ENCODE measurements at regions not wholly inside any gene's neighbourhood (a gene's known extent, or its start where the extent isn't known, plus 50 kb on each side); places are given as distances from the start of the nearest gene placed in this dataset.
"Not testable (repeated sequence)": the region's sequence is repeated elsewhere in the genome, so short reads cannot be mapped to it uniquely, and the experiment has no call there.

- DNase-seq (ENCODE audit: low read depth, low spot score) (no peak), ATAC-seq (no peak)
- ChIA-PET POLR2A (no interaction called here), CTCF (no interaction called here)
- Histone ChIP-seq H3K4me1 (ENCODE audit: control insufficient read depth, insufficient read depth, low read length) (peaks cover 5% of the 10 kb centered on the region; the same call in 1 of the 2 replicates), H3K27me3 (ENCODE audit: control insufficient read depth, insufficient read depth, low read length) (no peaks in the 10 kb centered on the region), H3K9me3 (ENCODE audit: control insufficient read depth, insufficient read depth, low read depth, low read length) (no peaks in the 10 kb centered on the region), H3K4me3 (ENCODE audit: low read depth in 2 of 2, low read length in 2 of 2) (no peak overlapping the region), H3K27ac (ENCODE audit: low read length) (no peak overlapping the region), H3K36me3 (ENCODE audit: control insufficient read depth, insufficient read depth, low read length) (no peaks in the 10 kb centered on the region)
- no TSS peak for BruUV-seq (replicated peaks)
- TF ChIP-seq POLR2AphosphoS5 (IDR thresholded peaks at IDR 0.05; ENCODE audit: low read depth, low read length) (no peak), REST (IDR thresholded peaks at IDR 0.05; ENCODE audit: insufficient read depth in 1 of 2, low read depth in 2 of 2, low read length in 1 of 2) (no peak), CTCF (IDR thresholded peaks at IDR 0.05) (no peak), TCF7L2 (IDR thresholded peaks at IDR 0.05; ENCODE audit: low read depth, low read length) (no peak), SIN3A (IDR thresholded peaks at IDR 0.05; ENCODE audit: borderline replicate concordance, insufficient read depth, low read depth, low read length) (no peak)
- intact Hi-C loops (cut with micrococcal nuclease; ENCODE audit: unreplicated experiment) (no loop called here), in situ Hi-C loops (cut with HindIII; ENCODE audit: low pct_unique_long_range_greater_than_20kb, low sequenced_read_pairs) (no loop called here)
These were observed 105.5 kb downstream of the TNFRSF13B start for GRCh38 chr17:16866436-16866835.

GRCh38 chr17:16865704-16866103, 106.2 kb downstream of the TNFRSF13B start:
- POLR2A ChIA-PET; DNase-seq (ENCODE audit: low read depth, low spot score); CTCF ChIA-PET; H3K9me3 ChIP-seq (ENCODE audit: control insufficient read depth, insufficient read depth, low read depth, low read length); H3K4me1 ChIP-seq (ENCODE audit: control insufficient read depth, insufficient read depth, low read length); H3K36me3 ChIP-seq (ENCODE audit: control insufficient read depth, insufficient read depth, low read length); intact Hi-C loops (cut with micrococcal nuclease; ENCODE audit: unreplicated experiment); BruUV-seq (replicated peaks); H3K27me3 ChIP-seq (ENCODE audit: control insufficient read depth, insufficient read depth, low read length); H3K27ac ChIP-seq (ENCODE audit: low read length); H3K4me3 ChIP-seq (ENCODE audit: low read depth in 2 of 2, low read length in 2 of 2); in situ Hi-C loops (cut with HindIII; ENCODE audit: low pct_unique_long_range_greater_than_20kb, low sequenced_read_pairs): not testable (repeated sequence)
- ATAC-seq: peak; percentile 25

GRCh38 chr17:16865077-16865613, 106.8 kb downstream of the TNFRSF13B start:
- H3K4me3 ChIP-seq (ENCODE audit: low read depth in 2 of 2, low read length in 2 of 2); H3K27me3 ChIP-seq (ENCODE audit: control insufficient read depth, insufficient read depth, low read length); H3K9me3 ChIP-seq (ENCODE audit: control insufficient read depth, insufficient read depth, low read depth, low read length); intact Hi-C loops (cut with micrococcal nuclease; ENCODE audit: unreplicated experiment); BruUV-seq (replicated peaks); POLR2A ChIA-PET; H3K36me3 ChIP-seq (ENCODE audit: control insufficient read depth, insufficient read depth, low read length); H3K27ac ChIP-seq (ENCODE audit: low read length); DNase-seq (ENCODE audit: low read depth, low spot score); CTCF ChIA-PET; in situ Hi-C loops (cut with HindIII; ENCODE audit: low pct_unique_long_range_greater_than_20kb, low sequenced_read_pairs); H3K4me1 ChIP-seq (ENCODE audit: control insufficient read depth, insufficient read depth, low read length): not testable (repeated sequence)
- ATAC-seq: peak; percentile 89

GRCh38 chr17:16864462-16865076, 107.3 kb downstream of the TNFRSF13B start:
- in situ Hi-C loops (cut with HindIII; ENCODE audit: low pct_unique_long_range_greater_than_20kb, low sequenced_read_pairs); intact Hi-C loops (cut with micrococcal nuclease; ENCODE audit: unreplicated experiment): not testable (repeated sequence)
- ATAC-seq: peak; percentile 72

GRCh38 chr17:16861152-16861551, 110.8 kb downstream of the TNFRSF13B start:
- H3K4me1 ChIP-seq (ENCODE audit: control insufficient read depth, insufficient read depth, low read length); DNase-seq (ENCODE audit: low read depth, low spot score); intact Hi-C loops (cut with micrococcal nuclease; ENCODE audit: unreplicated experiment); POLR2A ChIA-PET; ATAC-seq; H3K27ac ChIP-seq (ENCODE audit: low read length); CTCF ChIA-PET; H3K36me3 ChIP-seq (ENCODE audit: control insufficient read depth, insufficient read depth, low read length); H3K27me3 ChIP-seq (ENCODE audit: control insufficient read depth, insufficient read depth, low read length); H3K4me3 ChIP-seq (ENCODE audit: low read depth in 2 of 2, low read length in 2 of 2); BruUV-seq (replicated peaks); H3K9me3 ChIP-seq (ENCODE audit: control insufficient read depth, insufficient read depth, low read depth, low read length); in situ Hi-C loops (cut with HindIII; ENCODE audit: low pct_unique_long_range_greater_than_20kb, low sequenced_read_pairs): not testable (repeated sequence)

More at GRCh38 chr17:16864462-16865076, 107.3 kb downstream of the TNFRSF13B start:
- H3K9me3 ChIP-seq (ENCODE audit: control insufficient read depth, insufficient read depth, low read depth, low read length); H3K4me3 ChIP-seq (ENCODE audit: low read depth in 2 of 2, low read length in 2 of 2); POLR2A ChIA-PET; H3K4me1 ChIP-seq (ENCODE audit: control insufficient read depth, insufficient read depth, low read length); H3K27ac ChIP-seq (ENCODE audit: low read length); H3K27me3 ChIP-seq (ENCODE audit: control insufficient read depth, insufficient read depth, low read length); CTCF ChIA-PET; H3K36me3 ChIP-seq (ENCODE audit: control insufficient read depth, insufficient read depth, low read length); BruUV-seq (replicated peaks): not testable (repeated sequence)
- peak; percentile 41 for DNase-seq (ENCODE audit: low read depth, low spot score)
